ENCODE measurements at regions not wholly inside any gene's neighbourhood (a gene's known extent, or its start where the extent isn't known, plus 50 kb on each side); places are given as distances from the start of the nearest gene placed in this dataset.
A peak's percentile ranks its signal among the peaks of the same experiment; 100 is the strongest.

DNA sequence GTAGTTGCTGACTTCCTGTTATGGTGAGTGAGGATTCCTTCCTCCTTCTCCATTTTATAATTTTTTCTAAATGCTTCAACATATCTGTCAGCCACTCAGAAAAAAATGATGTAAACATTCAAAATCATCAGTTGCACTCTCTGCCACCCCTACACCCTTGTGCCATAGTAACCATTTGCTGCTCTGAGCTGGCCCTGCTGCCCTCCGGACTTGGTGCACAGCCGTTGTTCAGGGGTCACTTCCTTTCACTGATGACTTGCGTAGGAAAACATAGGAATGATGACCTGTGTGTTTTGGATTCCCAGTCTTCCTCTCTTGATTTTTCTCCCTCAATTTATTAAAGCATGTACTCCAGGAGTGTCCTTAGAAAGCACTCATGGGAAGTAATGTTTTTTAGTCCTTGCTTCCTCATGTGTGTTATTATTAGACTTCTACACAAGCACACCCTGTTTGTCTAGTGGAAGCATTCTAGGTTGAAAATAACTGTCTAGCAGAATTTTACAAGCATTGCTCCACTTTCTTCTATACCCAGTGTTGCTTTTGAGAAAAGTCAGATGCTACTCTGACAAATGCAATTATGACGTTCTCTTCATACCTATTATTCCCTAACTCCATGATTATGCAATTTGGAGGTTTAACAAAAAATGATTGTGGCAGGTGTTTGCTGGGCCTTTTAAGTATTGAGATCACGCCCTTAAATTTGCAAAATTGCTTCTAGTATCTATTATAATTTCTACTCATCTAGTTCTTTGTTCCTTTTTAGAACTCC is 62.6 kb upstream of the MTPN start:
- DNase-seq (ENCODE audit: low read depth), result no peak

DNA sequence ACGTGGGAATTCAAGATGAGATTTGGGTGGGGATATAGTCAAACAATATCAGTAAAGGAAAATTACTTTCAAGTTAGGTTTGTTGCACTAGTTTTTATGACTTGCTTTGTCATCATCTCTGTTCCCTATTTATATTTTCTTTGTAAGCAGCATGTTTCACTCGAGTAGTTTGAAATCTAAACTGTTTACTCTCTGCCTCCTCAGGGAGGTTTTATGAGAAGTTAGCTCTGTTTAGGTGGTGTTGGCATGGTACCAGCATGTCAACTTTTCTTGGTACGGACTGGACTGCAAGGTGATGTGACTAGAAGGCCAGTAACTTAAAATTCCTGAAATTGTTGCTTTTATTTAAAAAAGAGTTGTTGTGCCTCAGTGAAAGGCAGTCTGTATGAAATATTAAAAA is 59.2 kb upstream of the MTPN start:
- peak; percentile 67 for DNase-seq (ENCODE audit: low read depth)

- no peak for DNase-seq (ENCODE audit: low read depth)
These were observed 57.0 kb upstream of the MTPN start for GRCh38 chr7:136034132-136034531.

DNA sequence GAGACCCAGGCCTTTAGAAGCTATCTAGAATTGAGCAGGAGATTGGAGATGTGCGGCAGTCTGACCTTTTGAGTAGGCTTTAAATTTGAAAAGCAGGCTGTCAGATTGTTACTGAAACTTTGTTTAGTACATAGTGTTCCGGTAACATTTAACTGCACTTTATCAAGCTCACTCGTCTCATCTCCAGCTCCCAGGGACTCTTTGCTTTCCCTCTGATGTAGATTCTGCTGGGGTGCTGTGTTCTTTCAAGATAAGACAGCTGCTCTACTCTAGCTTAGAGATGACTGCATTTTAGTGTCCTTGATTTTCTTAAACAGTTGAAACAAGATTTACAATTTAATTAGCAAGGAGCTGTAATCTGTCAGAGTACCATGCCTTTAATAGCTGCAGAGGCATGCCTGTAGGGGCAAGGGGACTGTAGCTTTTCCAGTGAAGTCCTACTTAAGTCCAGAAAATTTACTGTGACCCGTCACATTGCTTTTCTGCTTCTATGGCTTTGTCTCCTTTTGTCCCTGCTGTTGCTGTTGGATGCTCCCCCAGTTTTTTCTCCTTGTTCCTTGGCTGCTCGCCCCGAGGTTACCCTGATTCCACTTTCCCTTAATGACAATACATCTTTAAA is 56.4 kb upstream of the MTPN start:
- DNase-seq (ENCODE audit: low read depth), result no peak

DNA sequence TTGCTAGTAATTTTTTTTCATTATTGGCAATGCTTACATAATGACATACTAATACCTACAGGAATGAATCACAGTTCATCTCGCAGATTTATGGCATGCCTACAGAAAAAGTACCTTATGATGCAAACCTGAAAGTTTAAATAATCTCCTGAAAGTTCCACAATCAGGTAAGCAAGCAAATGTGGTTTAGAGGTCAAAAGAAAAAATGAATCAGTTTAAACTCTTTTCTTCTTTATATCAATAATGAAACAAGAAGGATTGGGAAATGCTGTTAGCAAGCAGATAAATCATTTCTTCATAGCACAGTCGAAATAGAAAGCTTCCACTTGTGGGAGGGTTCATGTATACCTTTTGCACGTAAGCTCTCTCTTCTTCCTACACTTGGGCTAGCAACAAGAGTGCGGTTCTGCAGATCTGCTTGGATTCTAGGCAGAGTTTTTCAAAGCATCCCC is 53.7 kb upstream of the MTPN start:
- DNase-seq (ENCODE audit: low read depth), result no peak

DNA sequence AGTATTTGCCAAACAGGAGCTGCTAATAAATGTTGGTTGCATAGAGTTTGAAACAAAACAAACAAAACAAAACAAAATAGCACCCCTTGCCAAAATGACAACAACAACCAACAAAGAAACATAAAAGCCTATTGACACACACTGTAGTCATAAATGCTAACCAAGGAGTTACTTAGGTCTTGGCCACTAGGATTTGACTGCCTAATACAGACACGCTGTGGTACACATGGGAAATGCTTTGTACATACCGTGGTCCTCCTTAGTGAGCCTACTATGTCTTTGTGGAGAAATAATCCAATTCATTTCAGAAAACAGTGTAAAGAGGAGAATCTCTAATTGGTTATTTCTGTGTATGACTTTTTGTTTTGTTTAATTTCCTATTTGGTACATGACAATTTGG is 53.2 kb upstream of the MTPN start:
- DNase-seq (ENCODE audit: low read depth), result no peak

DNA sequence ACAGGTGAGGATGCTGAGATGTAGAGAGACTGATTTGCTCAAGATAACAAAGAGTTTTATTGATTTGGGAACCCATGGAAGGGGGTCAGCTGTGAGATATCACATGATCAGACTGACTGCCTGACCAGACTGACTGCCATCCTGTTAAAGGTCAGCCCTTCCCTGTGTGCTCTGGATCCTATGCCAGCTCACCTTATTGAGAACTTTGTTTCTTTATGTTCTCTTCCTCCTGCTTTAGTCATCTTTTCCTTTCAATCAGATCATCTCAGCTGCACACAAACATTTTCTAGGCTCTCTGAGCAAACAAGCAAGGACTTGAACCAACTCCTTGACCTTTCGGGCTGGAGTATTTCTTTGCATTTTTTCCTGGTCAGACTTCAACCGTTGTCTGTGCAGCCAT is 50.0 kb upstream of the MTPN start:
- DNase-seq (ENCODE audit: low read depth), result no peak

Data from renal cortical epithelial cell (primary cell).